Uterus (tissue), 2 donors: ENCODE measurements at regions not wholly inside any gene's neighbourhood (a gene's known extent, or its start where the extent isn't known, plus 50 kb on each side); places are given as distances from the start of the nearest gene placed in this dataset.

Experiments used
- POLR2A ChIP-seq, 2 donors: fragments of 450-650 bp; IDR thresholded peaks; one replicate each; pipeline ENCODE4 v1.6.1; 2016; ENCODE audit warnings: antibody characterized with exemption in 2 of 2, mild to moderate bottlenecking in 1 of 2, moderate library complexity in 1 of 2
- TF ChIP-seq, protein P1 (sequence below), 4 experiments: fragments of 200-600 bp in 2 of 4; fragments of 450-650 bp in 2 of 4; sonication (generic) in 2 of 4; IDR thresholded peaks; one replicate each; pipeline ENCODE4 v1.5.1; 2016 to 2019; ENCODE audit warnings: antibody characterized with exemption in 4 of 4, mild to moderate bottlenecking in 2 of 4, moderate library complexity in 1 of 4

DNA sequence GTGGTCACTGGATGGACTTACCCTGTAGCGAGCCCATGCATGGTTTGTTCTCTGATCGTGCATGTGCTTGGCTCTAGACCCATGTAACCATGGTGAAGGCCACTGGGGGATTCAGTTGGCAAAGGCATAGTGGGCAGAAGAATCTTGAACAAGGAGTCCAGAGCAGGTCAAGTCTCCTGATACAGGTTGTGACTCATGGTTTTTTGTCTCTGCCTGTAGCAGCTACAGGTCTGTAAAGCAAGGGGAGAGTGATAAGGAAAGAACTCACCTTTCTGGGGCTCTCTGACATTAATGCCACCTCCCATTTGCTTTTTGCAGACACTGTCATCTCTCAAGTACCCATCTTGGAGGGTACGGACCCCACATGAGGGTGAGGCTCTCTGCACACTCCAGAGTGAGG, 153.4 kb upstream of the CAMK1G start:
- TF ChIP-seq, protein P1, sequence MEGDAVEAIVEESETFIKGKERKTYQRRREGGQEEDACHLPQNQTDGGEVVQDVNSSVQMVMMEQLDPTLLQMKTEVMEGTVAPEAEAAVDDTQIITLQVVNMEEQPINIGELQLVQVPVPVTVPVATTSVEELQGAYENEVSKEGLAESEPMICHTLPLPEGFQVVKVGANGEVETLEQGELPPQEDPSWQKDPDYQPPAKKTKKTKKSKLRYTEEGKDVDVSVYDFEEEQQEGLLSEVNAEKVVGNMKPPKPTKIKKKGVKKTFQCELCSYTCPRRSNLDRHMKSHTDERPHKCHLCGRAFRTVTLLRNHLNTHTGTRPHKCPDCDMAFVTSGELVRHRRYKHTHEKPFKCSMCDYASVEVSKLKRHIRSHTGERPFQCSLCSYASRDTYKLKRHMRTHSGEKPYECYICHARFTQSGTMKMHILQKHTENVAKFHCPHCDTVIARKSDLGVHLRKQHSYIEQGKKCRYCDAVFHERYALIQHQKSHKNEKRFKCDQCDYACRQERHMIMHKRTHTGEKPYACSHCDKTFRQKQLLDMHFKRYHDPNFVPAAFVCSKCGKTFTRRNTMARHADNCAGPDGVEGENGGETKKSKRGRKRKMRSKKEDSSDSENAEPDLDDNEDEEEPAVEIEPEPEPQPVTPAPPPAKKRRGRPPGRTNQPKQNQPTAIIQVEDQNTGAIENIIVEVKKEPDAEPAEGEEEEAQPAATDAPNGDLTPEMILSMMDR (IDR thresholded peaks at IDR 0.05) = no peak
- TF ChIP-seq POLR2A (IDR thresholded peaks at IDR 0.05) = no peak
